Lower lobe of right lung (tissue), 2 donors: ENCODE measurements at regions not wholly inside any gene's neighbourhood (a gene's known extent, or its start where the extent isn't known, plus 50 kb on each side); places are given as distances from the start of the nearest gene placed in this dataset.

Source experiments
- ATAC-seq, 2 donors: fragments of 200-7000 bp; cut with Tn5 transposase; one replicate each; pipeline ENCODE4 v1.9.1; 2020 to 2022; ENCODE audit warnings: mild to moderate bottlenecking in 2 of 2, moderate library complexity in 2 of 2
- DNase-seq: peaks from one replicate; pipeline ENCODE4 v3.0.0-alpha.2; 2020
- H3K27ac ChIP-seq: fragments of 200-600 bp; one replicate; pipeline ENCODE4 v1.8.0; 2022
- H3K27me3 ChIP-seq: fragments of 200-600 bp; one replicate; pipeline ENCODE4 v1.8.0; 2022; ENCODE audit warnings: low read depth
- H3K36me3 ChIP-seq: fragments of 200-600 bp; one replicate; pipeline ENCODE4 v1.8.0; 2022; ENCODE audit warnings: mild to moderate bottlenecking
- H3K4me1 ChIP-seq: fragments of 200-600 bp; one replicate; pipeline ENCODE4 v1.8.0; 2022
- H3K4me3 ChIP-seq: fragments of 200-600 bp; one replicate; pipeline ENCODE4 v1.8.0; 2022; ENCODE audit warnings: mild to moderate bottlenecking
- H3K9me3 ChIP-seq: fragments of 200-600 bp; one replicate; pipeline ENCODE4 v1.8.0; 2022
- intact Hi-C: fragments of 100-400 bp; cut with DNase I; formaldehyde crosslinking; loops from one replicate; pipeline ENCODE4 v1.11.0; 2022
- TF ChIP-seq, protein P1 (sequence below): fragments of 200-600 bp; IDR thresholded peaks from one replicate; pipeline ENCODE4 v1.8.0; 2022; ENCODE audit warnings: antibody characterized with exemption, mild to moderate bottlenecking
- donor health status: DM: no; HTN: yes; CAD: no; lungs with severe emphysema.

- ATAC-seq (no peak), DNase-seq (no peak)
- TF ChIP-seq, protein P1, sequence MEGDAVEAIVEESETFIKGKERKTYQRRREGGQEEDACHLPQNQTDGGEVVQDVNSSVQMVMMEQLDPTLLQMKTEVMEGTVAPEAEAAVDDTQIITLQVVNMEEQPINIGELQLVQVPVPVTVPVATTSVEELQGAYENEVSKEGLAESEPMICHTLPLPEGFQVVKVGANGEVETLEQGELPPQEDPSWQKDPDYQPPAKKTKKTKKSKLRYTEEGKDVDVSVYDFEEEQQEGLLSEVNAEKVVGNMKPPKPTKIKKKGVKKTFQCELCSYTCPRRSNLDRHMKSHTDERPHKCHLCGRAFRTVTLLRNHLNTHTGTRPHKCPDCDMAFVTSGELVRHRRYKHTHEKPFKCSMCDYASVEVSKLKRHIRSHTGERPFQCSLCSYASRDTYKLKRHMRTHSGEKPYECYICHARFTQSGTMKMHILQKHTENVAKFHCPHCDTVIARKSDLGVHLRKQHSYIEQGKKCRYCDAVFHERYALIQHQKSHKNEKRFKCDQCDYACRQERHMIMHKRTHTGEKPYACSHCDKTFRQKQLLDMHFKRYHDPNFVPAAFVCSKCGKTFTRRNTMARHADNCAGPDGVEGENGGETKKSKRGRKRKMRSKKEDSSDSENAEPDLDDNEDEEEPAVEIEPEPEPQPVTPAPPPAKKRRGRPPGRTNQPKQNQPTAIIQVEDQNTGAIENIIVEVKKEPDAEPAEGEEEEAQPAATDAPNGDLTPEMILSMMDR: no peak
These were observed 454.5 kb downstream of the SUCLA2 start for GRCh38 chr13:47546391-47547225.

GRCh38 chr13:47545201-47546024 is 455.7 kb downstream of the SUCLA2 start:
- no peaks in the 10 kb centered on the region for H3K36me3 ChIP-seq
- H3K4me3 ChIP-seq: no peak overlapping the region
- DNase-seq: no peak
- no peaks in the 10 kb centered on the region for H3K27me3 ChIP-seq
- TF ChIP-seq, protein P1: no peak
- no peaks in the 10 kb centered on the region for H3K4me1 ChIP-seq
- H3K27ac ChIP-seq: no peak overlapping the region
- no peaks in the 10 kb centered on the region for H3K9me3 ChIP-seq
- no peak for ATAC-seq
- intact Hi-C loops: no loop called here

More at GRCh38 chr13:47546391-47547225, 454.5 kb downstream of the SUCLA2 start:
- H3K27me3 ChIP-seq: no peaks in the 10 kb centered on the region
- no peak overlapping the region for H3K4me3 ChIP-seq
- H3K9me3 ChIP-seq: no peaks in the 10 kb centered on the region
- no peaks in the 10 kb centered on the region for H3K36me3 ChIP-seq
- H3K4me1 ChIP-seq: no peaks in the 10 kb centered on the region
- no peak overlapping the region for H3K27ac ChIP-seq
- intact Hi-C loops: no loop called here

DNA sequence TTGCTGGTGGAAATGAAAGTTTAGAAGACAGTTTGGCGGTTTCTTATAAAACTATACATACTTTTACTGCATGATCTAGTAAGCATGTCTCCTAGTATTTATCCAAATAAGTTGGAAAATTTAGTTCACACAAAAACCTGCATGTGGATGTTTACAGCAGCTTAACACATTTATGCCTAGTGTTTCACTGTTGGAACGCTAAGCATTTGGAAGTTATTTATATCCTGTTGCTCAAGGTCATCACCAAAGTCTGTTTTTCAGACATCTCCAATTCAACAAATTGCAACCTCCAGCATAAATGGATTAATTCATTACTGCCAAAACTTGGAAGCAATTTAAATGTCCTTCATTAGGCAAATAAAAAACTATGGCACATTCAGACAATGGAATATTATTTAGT is 461.8 kb downstream of the SUCLA2 start:
- H3K27ac ChIP-seq: no peak overlapping the region
- no peak for ATAC-seq

DNA sequence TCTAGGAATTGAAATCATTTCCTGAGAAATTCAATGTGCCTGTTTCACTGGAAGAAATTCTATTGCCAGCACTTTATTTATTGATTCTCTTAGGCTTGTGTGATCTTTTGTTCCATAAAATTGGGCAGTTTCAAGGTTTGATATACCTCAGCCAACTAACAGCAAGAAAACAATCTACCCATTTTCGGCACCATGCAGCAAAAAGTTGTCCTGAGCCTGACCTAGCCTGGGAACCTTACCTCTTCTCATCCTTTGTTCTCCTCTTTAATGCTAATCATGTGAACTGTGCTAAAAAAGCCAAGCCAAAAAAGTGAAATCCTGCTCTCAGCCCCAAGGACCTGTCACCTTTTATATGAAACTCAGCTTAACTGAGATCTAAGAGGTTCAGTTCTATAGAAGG is 477.3 kb downstream of the SUCLA2 start:
- intact Hi-C loops: no loop called here
- H3K4me3 ChIP-seq: no peak overlapping the region
- H3K36me3 ChIP-seq: no peaks in the 10 kb centered on the region
- no peaks in the 10 kb centered on the region for H3K27me3 ChIP-seq
- ATAC-seq (no peak), DNase-seq (no peak)
- TF ChIP-seq, protein P1: no peak
- no peaks in the 10 kb centered on the region for H3K4me1 ChIP-seq
- no peaks in the 10 kb centered on the region for H3K9me3 ChIP-seq
- H3K27ac ChIP-seq: no peak overlapping the region

More for the DNA sequence above, 461.8 kb downstream of the SUCLA2 start:
- TF ChIP-seq, protein P1: no peak
- no peaks in the 10 kb centered on the region for H3K4me1 ChIP-seq
- no peaks in the 10 kb centered on the region for H3K36me3 ChIP-seq
- H3K9me3 ChIP-seq: no peaks in the 10 kb centered on the region
- H3K27me3 ChIP-seq: no peaks in the 10 kb centered on the region
- H3K4me3 ChIP-seq: no peak overlapping the region
- DNase-seq: no peak
- intact Hi-C loops: no loop called here

GRCh38 chr13:47521890-47522487 is 479.1 kb downstream of the SUCLA2 start:
- Histone ChIP-seq H3K4me3 (no peak overlapping the region), H3K27ac (no peak overlapping the region), H3K9me3 (no peaks in the 10 kb centered on the region), H3K27me3 (no peaks in the 10 kb centered on the region), H3K4me1 (no peaks in the 10 kb centered on the region), H3K36me3 (no peaks in the 10 kb centered on the region)
- intact Hi-C loops: no loop called here
- no peak for DNase-seq
- TF ChIP-seq, protein P1: no peak
- ATAC-seq: no peak
